Inflammatory macrophage treated with lipopolysaccharide for 1 hour (primary cell): ENCODE measurements at regions not wholly inside any gene's neighbourhood (a gene's known extent, or its start where the extent isn't known, plus 50 kb on each side); places are given as distances from the start of the nearest gene placed in this dataset.

ENCODE experiments used
- DNase-seq, 2 donors: peaks; one replicate each; pipeline ENCODE4 v3.0.0-alpha.2; 2020 to 2022

- no peak for DNase-seq
These were observed 277.8 kb downstream of the MN1 start for GRCh38 chr22:27523711-27524110.

- no peak for DNase-seq
These were observed 275.8 kb downstream of the MN1 start for GRCh38 chr22:27525711-27526110.

GRCh38 chr22:27526901-27527300, 274.7 kb downstream of the MN1 start:
- no peak for DNase-seq

- DNase-seq: no peak
These were observed 269.6 kb downstream of the MN1 start for GRCh38 chr22:27531782-27532530.

GRCh38 chr22:27533105-27533745, 268.3 kb downstream of the MN1 start:
- DNase-seq: no peak

GRCh38 chr22:27534720-27535125, 266.8 kb downstream of the MN1 start:
- DNase-seq: no peak

GRCh38 chr22:27535452-27535851, 266.1 kb downstream of the MN1 start:
- DNase-seq: no peak

GRCh38 chr22:27537501-27537900, 264.1 kb downstream of the MN1 start:
- DNase-seq: no peak

- DNase-seq: no peak
These were observed 262.9 kb downstream of the MN1 start for GRCh38 chr22:27538666-27539065.

GRCh38 chr22:27540247-27540646, 261.3 kb downstream of the MN1 start:
- no peak for DNase-seq

GRCh38 chr22:27540656-27541396, 260.7 kb downstream of the MN1 start:
- DNase-seq: no peak

GRCh38 chr22:27541836-27542235, 259.7 kb downstream of the MN1 start:
- no peak for DNase-seq

GRCh38 chr22:27542602-27543001, 259.0 kb downstream of the MN1 start:
- DNase-seq: no peak

- DNase-seq: no peak
These were observed 258.1 kb downstream of the MN1 start for GRCh38 chr22:27543460-27543859.

- no peak for DNase-seq
These were observed 256.5 kb downstream of the MN1 start for GRCh38 chr22:27545085-27545484.

GRCh38 chr22:27546157-27546935, 255.2 kb downstream of the MN1 start:
- DNase-seq: peak; percentile 6 to 41

GRCh38 chr22:27551402-27551801, 250.2 kb downstream of the MN1 start:
- DNase-seq: no peak

GRCh38 chr22:27552176-27552575, 249.4 kb downstream of the MN1 start:
- no peak for DNase-seq

GRCh38 chr22:27552863-27553262, 248.7 kb downstream of the MN1 start:
- DNase-seq: no peak

GRCh38 chr22:27554106-27554811, 247.3 kb downstream of the MN1 start:
- DNase-seq: no peak

- DNase-seq: no peak
These were observed 246.6 kb downstream of the MN1 start for GRCh38 chr22:27554841-27555456.

- no peak for DNase-seq
These were observed 245.2 kb downstream of the MN1 start for GRCh38 chr22:27556371-27556770.
